ENCODE measurements at regions not wholly inside any gene's neighbourhood (a gene's known extent, or its start where the extent isn't known, plus 50 kb on each side); places are given as distances from the start of the nearest gene placed in this dataset.

DNA sequence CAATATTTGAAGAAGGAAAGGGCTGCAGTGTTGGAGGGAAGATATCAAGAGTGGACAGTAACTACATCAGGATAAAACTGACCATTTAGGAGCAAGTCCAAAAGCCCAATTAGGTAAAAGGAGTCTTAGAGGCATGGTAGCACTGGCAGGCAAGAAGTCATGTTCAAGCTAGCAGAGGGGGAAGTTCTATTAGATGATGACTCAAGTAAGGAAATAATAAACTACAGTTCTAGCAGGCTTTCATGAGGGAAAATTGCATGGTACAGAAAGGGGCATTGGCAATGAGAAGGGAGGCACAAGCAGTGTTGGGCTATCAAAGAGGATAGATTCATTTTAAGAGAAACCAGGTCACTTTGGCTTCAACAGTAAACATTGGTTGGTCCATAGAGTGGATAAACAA, 156.1 kb upstream of the PTPRK start:
- no peak for FAIRE-seq
- H3K4me2 ChIP-seq (ENCODE audit: insufficient read depth, low read length), result no peak overlapping the region
- ATAC-seq, result no peak
- in situ Hi-C loops (cut with MboI), result no loop called here
- no peaks in the 10 kb centered on the region for H4K20me1 ChIP-seq (replicated peaks; ENCODE audit: control insufficient read depth, insufficient read depth, low read length)
- H3K9me1 ChIP-seq (ENCODE audit: control insufficient read depth, insufficient read depth, low read length), result no peaks in the 10 kb centered on the region
- no peak overlapping the region for H3K9ac ChIP-seq (ENCODE audit: insufficient read depth in 1 of 2, low read depth in 2 of 2, low read length in 2 of 2)
- BruUV-seq (replicated peaks), result no TSS peak
- CTCF ChIA-PET (ENCODE audit: low intra/inter-chr PET ratio), result no interaction called here
- no peaks in the 10 kb centered on the region for H3K9me3 ChIP-seq (replicated peaks; ENCODE audit: control insufficient read depth, insufficient read depth, low read depth, low read length)
- H3K27me3 ChIP-seq (ENCODE audit: control insufficient read depth in 2 of 2, insufficient read depth in 2 of 2, low read length in 2 of 2), result no peaks in the 10 kb centered on the region
- H3K79me2 ChIP-seq (ENCODE audit: control insufficient read depth, insufficient read depth, low read length), result no peaks in the 10 kb centered on the region
- no peaks in the 10 kb centered on the region for H3K4me1 ChIP-seq (replicated peaks in 1 of 2; ENCODE audit: control insufficient read depth in 2 of 2, insufficient read depth in 2 of 2, low read length in 2 of 2)
- no peak for DNase-seq (ENCODE audit: extremely low read depth in 1 of 4, low spot score in 3 of 4)
- H3K27ac ChIP-seq (ENCODE audit: extremely low read depth, low read depth, low read length), result no peak overlapping the region
- no peak overlapping the region for H3K4me3 ChIP-seq
- intact Hi-C loops (cut with micrococcal nuclease), result no loop called here
- H3K36me3 ChIP-seq (ENCODE audit: control insufficient read depth, insufficient read depth, low read length), result no peaks in the 10 kb centered on the region
- POLR2A ChIA-PET, result no interaction called here
- no peak overlapping the region for H2AFZ ChIP-seq (ENCODE audit: low read depth, low read length)
- TF ChIP-seq POLR2G (IDR thresholded peaks at IDR 0.05; ENCODE audit: low read depth, low read length), result no peak
- no peak for TF ChIP-seq TFE3 (CRISPR knock-in tag; IDR thresholded peaks at IDR 0.05)
- TF ChIP-seq ZNF174 (CRISPR knock-in tag; IDR thresholded peaks at IDR 0.05), result no peak
- TF ChIP-seq MXD1 (CRISPR knock-in tag; IDR thresholded peaks at IDR 0.05; ENCODE audit: borderline replicate concordance, poor library complexity, severe bottlenecking), result no peak
- TF ChIP-seq, protein P1, sequence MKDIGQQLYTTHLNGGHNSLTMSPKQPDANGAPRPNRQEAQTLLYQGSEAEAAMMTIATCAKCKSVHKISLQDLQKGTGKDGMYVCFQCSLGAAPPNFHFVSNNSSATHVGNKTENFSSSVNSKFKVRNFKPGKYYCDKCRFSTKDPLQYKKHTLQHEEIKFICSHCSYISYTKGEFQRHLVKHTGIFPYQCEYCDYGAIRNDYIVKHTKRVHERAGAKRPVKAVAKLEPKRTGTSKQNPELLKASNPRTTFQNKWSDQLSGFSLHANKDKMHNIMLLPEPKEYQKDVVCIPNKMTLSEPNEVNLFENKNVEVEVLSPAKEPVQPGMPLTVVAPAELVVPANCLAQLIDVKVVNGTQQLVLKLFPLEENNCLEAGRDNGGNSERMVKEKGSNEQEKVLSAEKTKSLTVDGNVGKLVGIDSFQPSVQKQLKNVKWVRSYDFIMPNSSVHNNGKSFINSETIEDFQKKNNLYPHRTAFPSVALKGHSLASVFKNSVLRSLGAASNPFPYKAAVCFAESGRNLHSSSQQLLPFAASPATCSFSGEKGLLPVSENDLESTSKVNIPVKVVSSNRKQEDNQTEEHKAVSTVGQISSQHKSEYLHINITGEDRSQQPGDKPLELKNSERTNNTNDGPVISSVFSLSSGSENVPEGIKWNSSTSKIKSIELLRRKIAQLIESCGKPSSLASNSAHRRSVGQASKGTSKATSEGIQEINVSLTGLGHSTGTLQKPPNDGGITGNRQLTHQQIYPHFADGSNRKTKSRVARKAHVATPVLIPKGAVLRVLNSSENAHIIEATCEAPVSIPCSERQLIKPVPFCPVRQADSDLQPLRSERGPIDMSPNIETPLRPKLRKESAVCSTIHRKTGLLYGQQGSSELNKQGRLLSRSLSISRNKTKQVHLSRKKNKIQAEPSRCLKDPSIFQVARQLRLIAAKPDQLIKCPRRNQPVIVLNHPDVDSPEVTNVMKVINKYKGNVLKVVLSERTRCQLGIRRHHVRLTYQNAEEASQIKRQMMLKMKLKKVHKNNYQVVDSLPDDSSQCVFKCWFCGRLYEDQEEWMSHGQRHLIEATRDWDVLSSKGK (CRISPR knock-in tag; IDR thresholded peaks at IDR 0.05), result no peak
- TF ChIP-seq, protein P2, sequence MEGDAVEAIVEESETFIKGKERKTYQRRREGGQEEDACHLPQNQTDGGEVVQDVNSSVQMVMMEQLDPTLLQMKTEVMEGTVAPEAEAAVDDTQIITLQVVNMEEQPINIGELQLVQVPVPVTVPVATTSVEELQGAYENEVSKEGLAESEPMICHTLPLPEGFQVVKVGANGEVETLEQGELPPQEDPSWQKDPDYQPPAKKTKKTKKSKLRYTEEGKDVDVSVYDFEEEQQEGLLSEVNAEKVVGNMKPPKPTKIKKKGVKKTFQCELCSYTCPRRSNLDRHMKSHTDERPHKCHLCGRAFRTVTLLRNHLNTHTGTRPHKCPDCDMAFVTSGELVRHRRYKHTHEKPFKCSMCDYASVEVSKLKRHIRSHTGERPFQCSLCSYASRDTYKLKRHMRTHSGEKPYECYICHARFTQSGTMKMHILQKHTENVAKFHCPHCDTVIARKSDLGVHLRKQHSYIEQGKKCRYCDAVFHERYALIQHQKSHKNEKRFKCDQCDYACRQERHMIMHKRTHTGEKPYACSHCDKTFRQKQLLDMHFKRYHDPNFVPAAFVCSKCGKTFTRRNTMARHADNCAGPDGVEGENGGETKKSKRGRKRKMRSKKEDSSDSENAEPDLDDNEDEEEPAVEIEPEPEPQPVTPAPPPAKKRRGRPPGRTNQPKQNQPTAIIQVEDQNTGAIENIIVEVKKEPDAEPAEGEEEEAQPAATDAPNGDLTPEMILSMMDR (IDR thresholded peaks at IDR 0.05 in 2 of 3, conservative IDR thresholded peaks at IDR 0.05 in 1 of 3; ENCODE audit: insufficient read depth in 2 of 3, low read depth in 1 of 3, low read length in 3 of 3), result no peak
- no peak for TF ChIP-seq NELFE (IDR thresholded peaks at IDR 0.05; ENCODE audit: insufficient read depth, insufficient read length)
- no peak for TF ChIP-seq KAT2B (IDR thresholded peaks at IDR 0.05; ENCODE audit: low read depth, low read length)
- TF ChIP-seq ZHX1 (conservative IDR thresholded peaks at IDR 0.05; ENCODE audit: low read length), result no peak
- no peak for TF ChIP-seq NFE2L1 (tag; IDR thresholded peaks at IDR 0.05; ENCODE audit: borderline replicate concordance, low read depth)
